PC-9 (cell line): ENCODE measurements at regions not wholly inside any gene's neighbourhood (a gene's known extent, or its start where the extent isn't known, plus 50 kb on each side); places are given as distances from the start of the nearest gene placed in this dataset.

Experiments
- BruUV-seq: library from RNA; stranded (reverse); fragments of 400-500 nt; replicated peaks from 2 replicates; lab custom pipeline; 2021; lab: Mats Ljungman, UMichigan
- CTCF ChIA-PET: fragments of 300-600 bp; sonication (Branson Sonifier 250); formaldehyde crosslinking; loops from one replicate; lab custom pipeline; 2022; ENCODE audit warnings: antibody characterized with exemption; lab: Charles Lee
- POLR2A ChIA-PET: fragments of 300-600 bp; sonication (Branson Sonifier 250); formaldehyde crosslinking; loops from one replicate; lab custom pipeline; 2022; ENCODE audit warnings: antibody characterized with exemption; ENCODE audit not compliant: unreplicated experiment; lab: Charles Lee
- DNase-seq, 2 experiments: peaks; one replicate each; pipeline versions ENCODE4 v3.0.0 to v3.0.0-alpha.2; 2015 to 2022; ENCODE audit warnings: mixed read lengths in 1 of 2
- H2AFZ ChIP-seq: fragments of 200-600 bp; sonication (generic); 2 replicates; pipeline ENCODE4 v1.8.1; 2017; ENCODE audit warnings: antibody characterized with exemption
- H3F3A ChIP-seq: fragments of 200-600 bp; sonication (generic); 2 replicates; pipeline ENCODE4 v1.8.1; 2017; ENCODE audit warnings: antibody characterized with exemption, mild to moderate bottlenecking, low read depth; ENCODE audit not compliant: insufficient read depth
- H3K27ac ChIP-seq: fragments of 200-600 bp; sonication (generic); 2 replicates; pipeline ENCODE4 v1.6.1; 2016; ENCODE audit warnings: mixed run types
- H3K27me3 ChIP-seq: fragments of 200-600 bp; sonication (generic); 2 replicates; pipeline ENCODE4 v1.6.1; 2016; ENCODE audit warnings: low read depth, mixed run types; ENCODE audit not compliant: insufficient read depth
- H3K36me3 ChIP-seq: fragments of 200-600 bp; sonication (generic); 2 replicates; pipeline ENCODE4 v1.6.1; 2016; ENCODE audit warnings: low read depth, mixed run types
- H3K4me1 ChIP-seq: fragments of 200-600 bp; sonication (generic); replicated peaks from 2 replicates; pipeline ENCODE4 v1.6.1; 2016; ENCODE audit warnings: mixed run types; ENCODE audit not compliant: insufficient read depth
- H3K4me2 ChIP-seq: fragments of 200-600 bp; sonication (generic); 2 replicates; pipeline ENCODE4 v1.6.1; 2017; ENCODE audit warnings: mixed run types
- H3K4me3 ChIP-seq: fragments of 200-600 bp; sonication (generic); 2 replicates; pipeline ENCODE4 v1.6.1; 2016; ENCODE audit warnings: mixed run types
- H3K79me2 ChIP-seq: fragments of 200-600 bp; sonication (generic); 2 replicates; pipeline ENCODE4 v1.6.1; 2017; ENCODE audit warnings: low read depth, mixed run types
- H3K9me2 ChIP-seq: fragments of 200-600 bp; sonication (generic); 2 replicates; pipeline ENCODE4 v1.8.1; 2017; ENCODE audit warnings: mild to moderate bottlenecking; ENCODE audit not compliant: insufficient read depth
- H3K9me3 ChIP-seq: fragments of 200-600 bp; sonication (generic); 2 replicates; pipeline ENCODE4 v1.8.1; 2016; ENCODE audit warnings: low read depth; ENCODE audit not compliant: insufficient read depth
- H4K20me1 ChIP-seq: fragments of 200-600 bp; sonication (generic); 2 replicates; pipeline ENCODE4 v1.8.1; 2017; ENCODE audit not compliant: insufficient read depth
- CTCF ChIP-seq: fragments of 200-600 bp; sonication (generic); conservative IDR thresholded peaks from 2 replicates; pipeline ENCODE4 v1.6.1; 2017; ENCODE audit warnings: mixed run types, antibody characterized with exemption, mild to moderate bottlenecking, moderate library complexity
- EZH2 ChIP-seq: fragments of 200-600 bp; sonication (generic); IDR thresholded peaks from 2 replicates; pipeline ENCODE4 v1.8.0; 2017; ENCODE audit warnings: antibody characterized with exemption, low read depth
- intact Hi-C: fragments of 100-400 bp; cut with micrococcal nuclease; formaldehyde crosslinking; loops from one replicate; pipeline ENCODE4 v1.10.0; 2022; ENCODE audit not compliant: unreplicated experiment

- no peak for DNase-seq
- POLR2A ChIA-PET = no interaction called here
- BruUV-seq = no TSS peak
These were observed 1345.3 kb upstream of the SEL1L start for GRCh38 chr14:82878951-82879350.

GRCh38 chr14:82879949-82880535 is 1346.4 kb upstream of the SEL1L start:
- Histone ChIP-seq H3K27me3 (no peaks in the 10 kb centered on the region), H3K9me2 (no peaks in the 10 kb centered on the region), H3K27ac (no peak overlapping the region), H2AFZ (no peak overlapping the region), H3K9me3 (no peaks in the 10 kb centered on the region), H3K36me3 (no peaks in the 10 kb centered on the region), H3K79me2 (no peaks in the 10 kb centered on the region), H4K20me1 (no peaks in the 10 kb centered on the region), H3K4me1 (no peaks in the 10 kb centered on the region), H3K4me3 (no peak overlapping the region), H3F3A (no peaks in the 10 kb centered on the region), H3K4me2 (no peak overlapping the region)
- intact Hi-C loops = no loop called here
- CTCF ChIA-PET = no interaction called here
- DNase-seq = no peak
- POLR2A ChIA-PET = no interaction called here
- no TSS peak for BruUV-seq
- TF ChIP-seq CTCF (no peak), EZH2 (no peak)

More at GRCh38 chr14:82878951-82879350, 1345.3 kb upstream of the SEL1L start:
- Histone ChIP-seq H3F3A (no peaks in the 10 kb centered on the region), H3K4me2 (no peak overlapping the region), H4K20me1 (no peaks in the 10 kb centered on the region), H3K9me3 (no peaks in the 10 kb centered on the region), H3K9me2 (no peaks in the 10 kb centered on the region), H3K36me3 (no peaks in the 10 kb centered on the region), H3K4me1 (no peaks in the 10 kb centered on the region), H2AFZ (no peak overlapping the region), H3K27ac (no peak overlapping the region), H3K4me3 (no peak overlapping the region), H3K79me2 (no peaks in the 10 kb centered on the region), H3K27me3 (no peaks in the 10 kb centered on the region)
- CTCF ChIA-PET = no interaction called here
- intact Hi-C loops = no loop called here
- TF ChIP-seq CTCF = no peak
- TF ChIP-seq EZH2 = no peak

GRCh38 chr14:82886670-82887069 is 1353.0 kb upstream of the SEL1L start:
- intact Hi-C loops = no loop called here
- no TSS peak for BruUV-seq
- Histone ChIP-seq H3K36me3 (no peaks in the 10 kb centered on the region), H3K9me2 (no peaks in the 10 kb centered on the region), H4K20me1 (no peaks in the 10 kb centered on the region), H3K9me3 (no peaks in the 10 kb centered on the region), H3F3A (no peaks in the 10 kb centered on the region), H2AFZ (no peak overlapping the region), H3K27ac (no peak overlapping the region), H3K4me3 (no peak overlapping the region), H3K27me3 (no peaks in the 10 kb centered on the region), H3K4me2 (no peak overlapping the region), H3K4me1 (no peaks in the 10 kb centered on the region), H3K79me2 (no peaks in the 10 kb centered on the region)
- ChIA-PET POLR2A (no interaction called here), CTCF (no interaction called here)
- TF ChIP-seq CTCF (no peak), EZH2 (no peak)
- no peak for DNase-seq
